ENCODE measurements at regions not wholly inside any gene's neighbourhood (a gene's known extent, or its start where the extent isn't known, plus 50 kb on each side); places are given as distances from the start of the nearest gene placed in this dataset.

DNA sequence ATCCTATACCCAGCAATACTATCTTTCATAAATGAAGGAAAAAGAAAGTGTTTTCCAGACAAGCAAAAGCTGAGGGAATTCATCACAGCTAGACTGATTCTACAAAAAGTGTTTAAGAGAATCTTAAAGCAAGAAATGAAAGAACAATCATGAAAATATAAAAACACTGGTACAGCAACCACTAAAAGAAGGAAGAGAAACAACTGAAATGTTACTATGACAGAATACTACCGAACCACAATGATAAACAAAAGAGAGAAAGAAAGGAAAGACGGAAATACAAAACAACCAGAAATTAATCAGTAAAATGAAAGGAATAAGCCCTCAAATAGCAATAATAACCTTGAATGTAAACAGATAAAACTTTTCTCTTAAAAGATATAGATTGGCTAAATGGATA lies 110.8 kb upstream of the AFF2 start:
- Mint-ChIP-seq H3K9me3 (ENCODE audit: unreplicated experiment) (no peaks in the 10 kb centered on the region), H3K4me1 (ENCODE audit: low read depth, unreplicated experiment) (no peaks in the 10 kb centered on the region), H3K4me3 (ENCODE audit: unreplicated experiment) (no peak overlapping the region), H3K36me3 (ENCODE audit: low read depth, unreplicated experiment) (no peaks in the 10 kb centered on the region), H3K27ac (ENCODE audit: unreplicated experiment) (no peak overlapping the region), H3K27me3 (ENCODE audit: low read depth, unreplicated experiment) (peaks cover 2% of the 10 kb centered on the region)
- H3K79me2 ChIP-seq (ENCODE audit: insufficient read depth, low read length) = no peaks in the 10 kb centered on the region
- no peaks in the 10 kb centered on the region for H3K4me1 ChIP-seq (ENCODE audit: insufficient read depth, low read length)
- no peak overlapping the region for H2AFZ ChIP-seq (ENCODE audit: low read depth, low read length)
- no peaks in the 10 kb centered on the region for H4K20me1 ChIP-seq (ENCODE audit: insufficient read depth, low read length)
- no peaks in the 10 kb centered on the region for H3K27me3 ChIP-seq (ENCODE audit: insufficient read depth, low read length)
- TF ChIP-seq CTCF (IDR thresholded peaks at IDR 0.05; ENCODE audit: insufficient read depth, low read depth, low read length) = no peak
- TF ChIP-seq EZH2 (IDR thresholded peaks at IDR 0.05; ENCODE audit: insufficient read depth, low read length) = no peak
- H3K4me3 ChIP-seq (ENCODE audit: insufficient read depth, low read depth, low read length) = no peak overlapping the region
- no peak for DNase-seq (ENCODE audit: low read depth)
- no peaks in the 10 kb centered on the region for H3K9me3 ChIP-seq (ENCODE audit: insufficient read depth, low read depth, low read length)
- H3K36me3 ChIP-seq (ENCODE audit: insufficient read depth, low read length) = no peaks in the 10 kb centered on the region
- H3K27ac ChIP-seq (ENCODE audit: low read depth, low read length) = no peak overlapping the region
- no peak overlapping the region for H3K4me2 ChIP-seq (ENCODE audit: low read length)
- peak; percentile 73 for FAIRE-seq
- no peak overlapping the region for H3K9ac ChIP-seq (ENCODE audit: low read length)

- Mint-ChIP-seq H3K9me3 (ENCODE audit: unreplicated experiment) (no peaks in the 10 kb centered on the region), H3K36me3 (ENCODE audit: low read depth, unreplicated experiment) (no peaks in the 10 kb centered on the region), H3K27me3 (ENCODE audit: low read depth, unreplicated experiment) (no peaks in the 10 kb centered on the region), H3K4me3 (ENCODE audit: unreplicated experiment) (no peak overlapping the region), H3K27ac (ENCODE audit: unreplicated experiment) (no peak overlapping the region), H3K4me1 (ENCODE audit: low read depth, unreplicated experiment) (no peaks in the 10 kb centered on the region)
- no peak for TF ChIP-seq CTCF (IDR thresholded peaks at IDR 0.05; ENCODE audit: insufficient read depth, low read depth, low read length)
- TF ChIP-seq EZH2 (IDR thresholded peaks at IDR 0.05; ENCODE audit: insufficient read depth, low read length) = no peak
- Histone ChIP-seq H3K79me2 (ENCODE audit: insufficient read depth, low read length) (no peaks in the 10 kb centered on the region), H3K4me1 (ENCODE audit: insufficient read depth, low read length) (peaks cover under 1% of the 10 kb centered on the region), H3K36me3 (ENCODE audit: insufficient read depth, low read length) (no peaks in the 10 kb centered on the region), H3K9me3 (ENCODE audit: insufficient read depth, low read depth, low read length) (no peaks in the 10 kb centered on the region), H3K4me2 (ENCODE audit: low read length) (peak overlapping the region; percentile 65), H3K27ac (ENCODE audit: low read depth, low read length) (no peak overlapping the region), H2AFZ (ENCODE audit: low read depth, low read length) (no peak overlapping the region), H3K4me3 (ENCODE audit: insufficient read depth, low read depth, low read length) (no peak overlapping the region), H4K20me1 (ENCODE audit: insufficient read depth, low read length) (no peaks in the 10 kb centered on the region), H3K9ac (ENCODE audit: low read length) (no peak overlapping the region), H3K27me3 (ENCODE audit: insufficient read depth, low read length) (peaks cover 2% of the 10 kb centered on the region)
- FAIRE-seq (peak; percentile 99), DNase-seq (ENCODE audit: low read depth) (peak; percentile 29)
These were observed 88.4 kb upstream of the AFF2 start for GRCh38 chrX:148412006-148412405.

DNA sequence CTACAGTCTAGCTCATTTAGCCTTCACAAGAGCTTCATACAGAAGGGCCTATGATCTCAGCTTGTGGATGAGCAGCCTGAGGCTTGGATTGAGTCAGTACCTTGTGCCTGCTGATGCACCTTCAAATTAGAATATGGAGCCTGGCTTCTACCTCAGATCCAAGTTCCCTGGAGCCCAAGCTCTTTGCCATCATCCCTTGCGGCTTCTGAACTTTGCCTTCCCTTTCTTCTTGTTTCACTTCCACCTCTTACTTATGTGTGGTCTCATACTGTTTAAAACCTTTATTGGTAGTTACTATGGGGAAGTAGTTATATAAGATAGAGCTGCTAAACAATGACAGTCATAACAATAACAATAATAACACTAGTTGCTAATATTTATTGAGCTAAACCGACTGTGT lies 84.3 kb upstream of the AFF2 start:
- no peaks in the 10 kb centered on the region for H3K36me3 Mint-ChIP-seq (ENCODE audit: low read depth, unreplicated experiment)
- no peak overlapping the region for H3K4me2 ChIP-seq (ENCODE audit: low read length)
- H3K79me2 ChIP-seq (ENCODE audit: insufficient read depth, low read length) = no peaks in the 10 kb centered on the region
- H3K27me3 Mint-ChIP-seq (ENCODE audit: low read depth, unreplicated experiment) = no peaks in the 10 kb centered on the region
- no peak overlapping the region for H3K4me3 ChIP-seq (ENCODE audit: insufficient read depth, low read depth, low read length)
- H3K4me1 Mint-ChIP-seq (ENCODE audit: low read depth, unreplicated experiment) = no peaks in the 10 kb centered on the region
- no peaks in the 10 kb centered on the region for H3K9me3 ChIP-seq (ENCODE audit: insufficient read depth, low read depth, low read length)
- H3K4me3 Mint-ChIP-seq (ENCODE audit: unreplicated experiment) = no peak overlapping the region
- no peak for DNase-seq (ENCODE audit: low read depth)
- H3K36me3 ChIP-seq (ENCODE audit: insufficient read depth, low read length) = no peaks in the 10 kb centered on the region
- H2AFZ ChIP-seq (ENCODE audit: low read depth, low read length) = no peak overlapping the region
- no peak overlapping the region for H3K9ac ChIP-seq (ENCODE audit: low read length)
- H3K4me1 ChIP-seq (ENCODE audit: insufficient read depth, low read length) = peaks cover 4% of the 10 kb centered on the region
- no peaks in the 10 kb centered on the region for H3K9me3 Mint-ChIP-seq (ENCODE audit: unreplicated experiment)
- FAIRE-seq = no peak
- no peak overlapping the region for H3K27ac Mint-ChIP-seq (ENCODE audit: unreplicated experiment)
- H4K20me1 ChIP-seq (ENCODE audit: insufficient read depth, low read length) = no peaks in the 10 kb centered on the region
- H3K27me3 ChIP-seq (ENCODE audit: insufficient read depth, low read length) = no peaks in the 10 kb centered on the region
- H3K27ac ChIP-seq (ENCODE audit: low read depth, low read length) = no peak overlapping the region
- no peak for TF ChIP-seq CTCF (IDR thresholded peaks at IDR 0.05; ENCODE audit: insufficient read depth, low read depth, low read length)
- TF ChIP-seq EZH2 (IDR thresholded peaks at IDR 0.05; ENCODE audit: insufficient read depth, low read length) = no peak
